B cell (primary cell): ENCODE measurements at regions not wholly inside any gene's neighbourhood (a gene's known extent, or its start where the extent isn't known, plus 50 kb on each side); places are given as distances from the start of the nearest gene placed in this dataset.

Experiments used
- ATAC-seq: fragments of 200-7000 bp; cut with Tn5 transposase; one replicate; pipeline ENCODE4 v1.10.0; 2021; ENCODE audit warnings: low read depth, mild to moderate bottlenecking, moderate number of reproducible peaks, moderate library complexity
- CTCF ChIA-PET: fragments of 350-600 bp; sonication (Branson Sonifier 250); formaldehyde crosslinking; loops from one replicate; lab custom pipeline; 2021; ENCODE audit warnings: antibody characterized with exemption, inconsistent platforms; lab: Charles Lee
- POLR2A ChIA-PET: fragments of 350-600 bp; sonication (Branson Sonifier 250); formaldehyde crosslinking; loops from one replicate; lab custom pipeline; 2021; ENCODE audit warnings: antibody characterized with exemption; lab: Charles Lee
- DNase-seq: peaks from one replicate; pipeline ENCODE4 v3.0.0; 2013
- H2AFZ ChIP-seq: 2 replicates; pipeline ENCODE4 v1.6.1; 2012; ENCODE audit warnings: mild to moderate bottlenecking, low read depth, low read length; ENCODE audit not compliant: insufficient read depth, poor library complexity, severe bottlenecking
- H3K27ac ChIP-seq, 2 donors: 1 replicate in 1 of 2; 2 replicates in 1 of 2; pipeline ENCODE4 v1.5.1; 2012 to 2013; ENCODE audit warnings: low read length in 2 of 2, mild to moderate bottlenecking in 2 of 2, moderate library complexity in 1 of 2
- H3K27me3 ChIP-seq, 4 experiments: fragments of 200-600 bp in 1 of 4; sonication (generic) in 1 of 4; replicated peaks in 1 of 4; 1 replicate in 2 of 4; 2 replicates in 2 of 4; pipeline versions ENCODE4 v1.6.1 to v1.7.0; 2013 to 2016; ENCODE audit warnings: low read length in 3 of 4, mild to moderate bottlenecking in 2 of 4, mixed read lengths in 1 of 4, moderate library complexity in 1 of 4; ENCODE audit not compliant: insufficient read depth in 4 of 4, control insufficient read depth in 3 of 4; ENCODE audit errors: control extremely low read depth in 1 of 4
- H3K36me3 ChIP-seq, 2 experiments: replicated peaks in 1 of 2; 1 replicate in 1 of 2; 2 replicates in 1 of 2; pipeline versions ENCODE4 v1.6.1 to v1.7.1; 2013; ENCODE audit warnings: low read length in 1 of 2; ENCODE audit not compliant: insufficient read depth in 2 of 2, control insufficient read depth in 1 of 2; ENCODE audit errors: control extremely low read depth in 1 of 2, extremely low read depth in 1 of 2
- H3K4me1 ChIP-seq, 2 donors: fragments of 200-600 bp in 1 of 2; sonication (generic) in 1 of 2; 1 replicate in 1 of 2; 2 replicates in 1 of 2; pipeline versions ENCODE4 v1.5.1 to v1.6.1; 2013 to 2017; ENCODE audit warnings: low read length in 2 of 2; ENCODE audit not compliant: control insufficient read depth in 2 of 2, insufficient read depth in 2 of 2
- H3K4me2 ChIP-seq: replicated peaks from 2 replicates; pipeline ENCODE3; 2012; ENCODE audit warnings: mild to moderate bottlenecking, low read depth, low read length; ENCODE audit not compliant: poor library complexity, severe bottlenecking
- H3K4me3 ChIP-seq, 5 experiments: fragments of 200-600 bp in 1 of 5; sonication (generic) in 1 of 5; 1 replicate in 3 of 5; 2 replicates in 2 of 5; pipeline versions ENCODE4 v1.5.1 to v1.7.0; 2011 to 2016; ENCODE audit warnings: low read length in 4 of 5, mild to moderate bottlenecking in 4 of 5, low read depth in 2 of 5, control low read depth in 1 of 5, moderate library complexity in 1 of 5; ENCODE audit not compliant: insufficient read depth in 1 of 5; ENCODE audit errors: control extremely low read depth in 1 of 5, extremely low read depth in 1 of 5
- H3K79me2 ChIP-seq: fragments of 200-600 bp; sonication (generic); one replicate; pipeline ENCODE4 v1.6.0; 2016; ENCODE audit warnings: low read length; ENCODE audit not compliant: control insufficient read depth, insufficient read depth
- H3K9ac ChIP-seq: fragments of 200-600 bp; sonication (generic); 2 replicates; pipeline ENCODE4 v1.6.1; 2017; ENCODE audit warnings: mild to moderate bottlenecking, low read length, moderate library complexity
- H3K9me3 ChIP-seq, 3 donors: one replicate each; pipeline versions ENCODE4 v1.6.1 to v1.7.1; 2013; ENCODE audit warnings: low read length in 2 of 3; ENCODE audit not compliant: control insufficient read depth in 2 of 3, insufficient read depth in 1 of 3; ENCODE audit errors: control extremely low read depth in 1 of 3
- H4K20me1 ChIP-seq: 2 replicates; pipeline ENCODE4 v1.6.0; 2012; ENCODE audit warnings: mild to moderate bottlenecking, low read length; ENCODE audit not compliant: insufficient read depth, control insufficient read depth, poor library complexity, severe bottlenecking
- H3K27ac Mint-ChIP-seq: one replicate; pipeline ENCODE4 v1.8.0; 2021; ENCODE audit warnings: mixed read lengths
- H3K27me3 Mint-ChIP-seq: one replicate; pipeline ENCODE4 v1.8.0; 2021; ENCODE audit warnings: mixed read lengths
- H3K4me1 Mint-ChIP-seq: one replicate; pipeline ENCODE4 v1.8.0; 2021; ENCODE audit warnings: mixed read lengths
- H3K4me3 Mint-ChIP-seq: one replicate; pipeline ENCODE4 v1.8.0; 2021; ENCODE audit warnings: mixed read lengths
- H3K9me3 Mint-ChIP-seq: one replicate; pipeline ENCODE4 v1.8.0; 2022; ENCODE audit warnings: mixed read lengths; ENCODE audit not compliant: insufficient read depth
- EZH2 ChIP-seq: IDR thresholded peaks from 2 replicates; pipeline ENCODE4 v1.6.1; 2012; ENCODE audit warnings: borderline replicate concordance, low read depth, mild to moderate bottlenecking, moderate library complexity, low read length; ENCODE audit not compliant: insufficient read depth, poor library complexity, severe bottlenecking
- WGBS: methylation state at CpG from one replicate; pipeline ENCODE4 v1.1.5; 2013; ENCODE audit warnings: missing lambda C conversion rate; ENCODE audit not compliant: insufficient coverage; 5-methylcytosine and 5-hydroxymethylcytosine counted together
- intact Hi-C: fragments of 100-400 bp; cut with micrococcal nuclease; formaldehyde crosslinking; loops from one replicate; pipeline ENCODE4 v1.10.0; 2022
- TF ChIP-seq, protein P1 (sequence below): fragments of 200-600 bp; IDR thresholded peaks from one replicate; pipeline ENCODE4 v1.8.0; 2022; ENCODE audit warnings: antibody characterized with exemption, mild to moderate bottlenecking

DNA sequence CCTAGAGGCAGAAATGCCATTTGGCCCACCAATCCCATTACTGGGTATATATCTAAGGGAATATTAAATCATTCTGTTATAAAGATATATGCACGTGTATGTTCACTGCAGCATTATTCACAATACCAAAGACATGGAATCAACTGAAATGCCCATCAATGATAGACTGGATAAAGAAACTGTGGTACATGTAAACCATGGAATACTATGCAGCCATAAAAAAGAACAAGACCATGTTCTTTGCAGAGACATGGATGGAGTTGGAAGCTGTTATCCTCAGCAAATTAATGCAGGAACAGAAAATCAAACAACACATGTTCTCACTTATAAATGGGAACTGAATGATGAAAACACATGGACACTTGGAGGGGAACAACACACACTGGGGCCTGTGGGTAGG is 458.4 kb downstream of the CD83 start:
- no peak for ATAC-seq
- ChIA-PET POLR2A (no interaction called here), CTCF (no interaction called here)
- no peak overlapping the region for H2AFZ ChIP-seq
- no CpG with 5 or more reads among the region's 1 CpG for WGBS
- H3K27ac ChIP-seq = no peak overlapping the region
- no peaks in the 10 kb centered on the region for H3K79me2 ChIP-seq
- no peaks in the 10 kb centered on the region for H3K27me3 ChIP-seq
- H3K9me3 Mint-ChIP-seq = peaks cover 4% of the 10 kb centered on the region
- no peak for DNase-seq
- no peaks in the 10 kb centered on the region for H3K27me3 Mint-ChIP-seq
- H3K4me3 Mint-ChIP-seq = no peak overlapping the region
- H3K4me1 ChIP-seq = peaks cover 36 to 41% of the 10 kb centered on the region in 2 donors
- no peaks in the 10 kb centered on the region for H4K20me1 ChIP-seq
- no peak overlapping the region for H3K4me2 ChIP-seq
- no peaks in the 10 kb centered on the region for H3K36me3 ChIP-seq
- no peak overlapping the region for H3K9ac ChIP-seq
- no peak overlapping the region for H3K27ac Mint-ChIP-seq
- no peak overlapping the region for H3K4me3 ChIP-seq
- TF ChIP-seq, protein P1, sequence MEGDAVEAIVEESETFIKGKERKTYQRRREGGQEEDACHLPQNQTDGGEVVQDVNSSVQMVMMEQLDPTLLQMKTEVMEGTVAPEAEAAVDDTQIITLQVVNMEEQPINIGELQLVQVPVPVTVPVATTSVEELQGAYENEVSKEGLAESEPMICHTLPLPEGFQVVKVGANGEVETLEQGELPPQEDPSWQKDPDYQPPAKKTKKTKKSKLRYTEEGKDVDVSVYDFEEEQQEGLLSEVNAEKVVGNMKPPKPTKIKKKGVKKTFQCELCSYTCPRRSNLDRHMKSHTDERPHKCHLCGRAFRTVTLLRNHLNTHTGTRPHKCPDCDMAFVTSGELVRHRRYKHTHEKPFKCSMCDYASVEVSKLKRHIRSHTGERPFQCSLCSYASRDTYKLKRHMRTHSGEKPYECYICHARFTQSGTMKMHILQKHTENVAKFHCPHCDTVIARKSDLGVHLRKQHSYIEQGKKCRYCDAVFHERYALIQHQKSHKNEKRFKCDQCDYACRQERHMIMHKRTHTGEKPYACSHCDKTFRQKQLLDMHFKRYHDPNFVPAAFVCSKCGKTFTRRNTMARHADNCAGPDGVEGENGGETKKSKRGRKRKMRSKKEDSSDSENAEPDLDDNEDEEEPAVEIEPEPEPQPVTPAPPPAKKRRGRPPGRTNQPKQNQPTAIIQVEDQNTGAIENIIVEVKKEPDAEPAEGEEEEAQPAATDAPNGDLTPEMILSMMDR = no peak
- TF ChIP-seq EZH2 = no peak
- intact Hi-C loops = no loop called here
- peaks cover 46% of the 10 kb centered on the region for H3K4me1 Mint-ChIP-seq
- H3K9me3 ChIP-seq = peaks cover 0 to 6% (median 0%) of the 10 kb centered on the region in 3 donors

DNA sequence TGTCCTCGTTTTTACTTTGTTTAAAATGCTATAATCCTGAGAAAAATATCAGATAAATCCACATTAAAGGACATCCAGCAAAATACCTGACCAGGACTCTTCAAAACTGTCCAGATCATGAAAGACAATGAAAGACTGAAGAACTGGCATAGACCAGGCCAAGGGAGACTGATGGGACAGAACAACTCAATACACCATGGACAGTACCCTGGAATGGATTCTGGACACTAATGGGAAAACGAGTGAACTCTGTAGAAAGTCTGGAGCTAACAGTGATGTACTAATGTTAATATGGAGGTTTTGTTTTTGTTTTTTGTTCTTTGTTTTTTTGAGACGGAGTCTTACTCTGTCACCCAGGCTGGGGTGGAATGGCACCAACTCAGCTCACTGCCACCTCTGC is 461.4 kb downstream of the CD83 start:
- H3K9ac ChIP-seq = no peak overlapping the region
- peak overlapping the region; percentile 38 to 47 for H3K27ac ChIP-seq
- H3K36me3 ChIP-seq = no peaks in the 10 kb centered on the region
- no peaks in the 10 kb centered on the region for H3K27me3 ChIP-seq
- intact Hi-C loops = no loop called here
- peak overlapping the region; percentile 14 for H2AFZ ChIP-seq
- WGBS = 83% methylated on average over 1 of the region's 3 CpGs
- peaks cover 0 to 6% (median 0%) of the 10 kb centered on the region in 3 donors for H3K9me3 ChIP-seq
- H3K4me1 Mint-ChIP-seq = peaks cover 28% of the 10 kb centered on the region
- ATAC-seq (no peak), DNase-seq (no peak)
- H4K20me1 ChIP-seq = no peaks in the 10 kb centered on the region
- no peak for TF ChIP-seq EZH2
- TF ChIP-seq, protein P1 = no peak
- peaks cover 20 to 29% of the 10 kb centered on the region in 2 donors for H3K4me1 ChIP-seq
- no peaks in the 10 kb centered on the region for H3K79me2 ChIP-seq
- peak overlapping the region; percentile 27 for H3K4me3 Mint-ChIP-seq
- POLR2A ChIA-PET = no interaction called here
- no peak overlapping the region for H3K27ac Mint-ChIP-seq
- H3K4me3 ChIP-seq = no peak overlapping the region
- peaks cover 4% of the 10 kb centered on the region for H3K9me3 Mint-ChIP-seq
- no peaks in the 10 kb centered on the region for H3K27me3 Mint-ChIP-seq
- peak overlapping the region; percentile 59 for H3K4me2 ChIP-seq
- CTCF ChIA-PET = no interaction called here
